WTC11 (cell line): ENCODE measurements at regions not wholly inside any gene's neighbourhood (a gene's known extent, or its start where the extent isn't known, plus 50 kb on each side); places are given as distances from the start of the nearest gene placed in this dataset.

Experiments used
- ATAC-seq: fragments of 200-7000 bp; cut with Tn5 transposase; 2 replicates; pipeline ENCODE4 v1.10.0; 2021; ENCODE audit warnings: mild to moderate bottlenecking, moderate library complexity
- CTCF ChIA-PET: fragments of 300-600 bp; sonication (Branson Sonifier 250); formaldehyde crosslinking; loops from one replicate; lab custom pipeline; 2021; ENCODE audit warnings: antibody characterized with exemption; lab: Charles Lee
- POLR2A ChIA-PET: fragments of 350-600 bp; sonication (Branson Sonifier 250); formaldehyde crosslinking; loops from one replicate; lab custom pipeline; 2021; ENCODE audit warnings: antibody characterized with exemption; lab: Charles Lee
- DNase-seq: peaks from one replicate; pipeline ENCODE4 v3.0.0; 2021; ENCODE audit warnings: low spot score
- H3K27ac Mint-ChIP-seq: 2 replicates; pipeline ENCODE4 v1.8.0; 2021; ENCODE audit warnings: mixed read lengths
- H3K27me3 Mint-ChIP-seq: 2 replicates; pipeline ENCODE4 v1.8.0; 2021; ENCODE audit warnings: low read depth, mild to moderate bottlenecking, moderate library complexity, mixed read lengths
- H3K36me3 Mint-ChIP-seq: 2 replicates; pipeline ENCODE4 v1.8.0; 2021; ENCODE audit warnings: mixed read lengths
- H3K4me1 Mint-ChIP-seq: 2 replicates; pipeline ENCODE4 v1.8.0; 2022; ENCODE audit warnings: mixed read lengths
- H3K4me3 Mint-ChIP-seq: 2 replicates; pipeline ENCODE4 v1.8.0; 2021; ENCODE audit warnings: mild to moderate bottlenecking, moderate library complexity, mixed read lengths
- H3K9me3 Mint-ChIP-seq: 2 replicates; pipeline ENCODE4 v1.8.0; 2021; ENCODE audit warnings: mixed read lengths
- ATF3 ChIP-seq: sonication (generic); formaldehyde crosslinking; conservative IDR thresholded peaks from 2 replicates; pipeline ENCODE4 v1.8.1; 2022; ENCODE audit warnings: mild to moderate bottlenecking, missing genetic modification reagents
- CTCF ChIP-seq: fragments of 200-600 bp; IDR thresholded peaks from 2 replicates; pipeline ENCODE4 v1.8.0; 2022; ENCODE audit warnings: antibody characterized with exemption
- ELF4 ChIP-seq: sonication (generic); formaldehyde crosslinking; IDR thresholded peaks from 2 replicates; pipeline ENCODE4 v1.8.1; 2022; ENCODE audit warnings: low read depth, mild to moderate bottlenecking, moderate library complexity, missing genetic modification reagents
- EMX1 ChIP-seq: fragments of 250-450 bp; sonication (Bioruptor Pico); IDR thresholded peaks from 2 replicates; pipeline ENCODE4 v1.8.0; 2021; ENCODE audit warnings: mild to moderate bottlenecking
- FOXJ3 ChIP-seq: sonication (generic); formaldehyde crosslinking; IDR thresholded peaks from 2 replicates; pipeline ENCODE4 v1.9.0; 2021; ENCODE audit warnings: missing genetic modification reagents, mild to moderate bottlenecking, borderline replicate concordance
- GTF2I ChIP-seq: fragments of 250-450 bp; sonication (Bioruptor Pico); conservative IDR thresholded peaks from 2 replicates; pipeline ENCODE4 v1.4.0; 2021; ENCODE audit warnings: mild to moderate bottlenecking
- IRF2 ChIP-seq: sonication (generic); formaldehyde crosslinking; IDR thresholded peaks from 2 replicates; pipeline ENCODE4 v1.8.0; 2022; ENCODE audit warnings: low read depth, missing genetic modification reagents, borderline replicate concordance
- NFATC4 ChIP-seq: fragments of 250-450 bp; sonication (Bioruptor Pico); IDR thresholded peaks from 2 replicates; pipeline ENCODE4 v1.9.0; 2021; ENCODE audit warnings: mild to moderate bottlenecking
- NFE2L1 ChIP-seq: sonication (generic); formaldehyde crosslinking; IDR thresholded peaks from 2 replicates; pipeline ENCODE4 v1.8.1; 2023; ENCODE audit warnings: missing genetic modification reagents
- NR3C1 ChIP-seq: sonication (generic); formaldehyde crosslinking; conservative IDR thresholded peaks from 2 replicates; pipeline ENCODE4 v1.8.1; 2023; ENCODE audit warnings: low read depth, mild to moderate bottlenecking, missing genetic modification reagents
- SMAD4 ChIP-seq: sonication (generic); formaldehyde crosslinking; IDR thresholded peaks from 2 replicates; pipeline ENCODE4 v1.8.0; 2022; ENCODE audit warnings: mild to moderate bottlenecking, missing genetic modification reagents
- SOX15 ChIP-seq: fragments of 250-450 bp; sonication (Bioruptor Pico); IDR thresholded peaks from 2 replicates; pipeline ENCODE4 v1.9.0; 2021; ENCODE audit warnings: mild to moderate bottlenecking
- TP53 ChIP-seq: sonication (generic); formaldehyde crosslinking; IDR thresholded peaks from 2 replicates; pipeline ENCODE4 v1.8.1; 2023; ENCODE audit warnings: mild to moderate bottlenecking, missing genetic modification reagents
- USF2 ChIP-seq: sonication (generic); formaldehyde crosslinking; IDR thresholded peaks from 2 replicates; pipeline ENCODE4 v1.8.1; 2023; ENCODE audit warnings: mild to moderate bottlenecking, missing genetic modification reagents, moderate library complexity
- ZNF232 ChIP-seq: sonication (generic); formaldehyde crosslinking; IDR thresholded peaks from 2 replicates; pipeline ENCODE4 v1.8.0; 2022; ENCODE audit warnings: mild to moderate bottlenecking, missing genetic modification reagents
- TF ChIP-seq, protein P1 (sequence below): sonication (generic); formaldehyde crosslinking; IDR thresholded peaks from 2 replicates; pipeline ENCODE4 v1.8.0; 2022; ENCODE audit warnings: mild to moderate bottlenecking, missing genetic modification reagents
- TF ChIP-seq, protein P2 (sequence below): fragments of 250-450 bp; sonication (Bioruptor Pico); IDR thresholded peaks from 2 replicates; pipeline ENCODE4 v2.1.2; 2022; ENCODE audit warnings: mild to moderate bottlenecking, moderate library complexity
- TF ChIP-seq, protein P3 (sequence below): fragments of 250-450 bp; sonication (Bioruptor Pico); IDR thresholded peaks from 2 replicates; pipeline ENCODE4 v1.9.0; 2021; ENCODE audit warnings: mild to moderate bottlenecking

DNA sequence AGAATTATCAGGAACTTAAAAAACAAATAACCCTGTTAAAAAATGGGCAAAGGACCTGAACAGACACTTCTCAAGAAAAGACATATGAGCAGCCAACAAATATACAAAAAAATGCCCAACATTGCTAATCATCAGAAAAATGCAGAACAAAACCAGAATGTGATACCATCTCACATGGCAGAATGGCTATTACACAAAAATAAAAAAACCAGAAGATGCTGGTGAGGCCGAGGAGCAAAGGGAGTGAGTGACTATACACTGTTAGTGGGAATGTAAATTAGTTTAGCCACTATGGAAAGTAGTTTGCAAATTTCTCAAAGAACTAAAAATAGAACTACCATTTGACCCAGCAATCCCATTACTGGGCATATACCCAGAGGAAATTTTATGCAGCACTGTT, 95.8 kb upstream of the DSEL start:
- ChIA-PET CTCF (no interaction called here), POLR2A (no interaction called here)
- no peak for ATAC-seq
- no peaks in the 10 kb centered on the region for H3K27me3 Mint-ChIP-seq
- peaks cover 26% of the 10 kb centered on the region for H3K4me1 Mint-ChIP-seq
- H3K36me3 Mint-ChIP-seq, result peaks cover 10% of the 10 kb centered on the region
- peaks cover 24% of the 10 kb centered on the region for H3K9me3 Mint-ChIP-seq
- TF ChIP-seq IRF2 (CRISPR knock-in tag), result no peak
- TF ChIP-seq, all 79 proteins: peak for 0
- DNase-seq, result no peak
- Mint-ChIP-seq H3K4me3 (no peak overlapping the region), H3K27ac (no peak overlapping the region)

GRCh38 chr18:67608615-67609273, 92.2 kb upstream of the DSEL start:
- H3K27ac Mint-ChIP-seq, result no peak overlapping the region
- ATAC-seq (no peak), DNase-seq (no peak)
- ChIA-PET POLR2A (interaction anchor here (1.1 kb wide), 1 partner anchor 20 kb away, joined by 9 read pairs; no protein-coding TSS in a partner anchor), CTCF (no interaction called here)
- peaks cover 17% of the 10 kb centered on the region for H3K36me3 Mint-ChIP-seq
- H3K4me1 Mint-ChIP-seq, result peaks cover 20% of the 10 kb centered on the region
- TF ChIP-seq, protein P1, sequence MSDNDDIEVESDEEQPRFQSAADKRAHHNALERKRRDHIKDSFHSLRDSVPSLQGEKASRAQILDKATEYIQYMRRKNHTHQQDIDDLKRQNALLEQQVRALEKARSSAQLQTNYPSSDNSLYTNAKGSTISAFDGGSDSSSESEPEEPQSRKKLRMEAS (CRISPR knock-in tag), result no peak
- TF ChIP-seq FOXJ3 (CRISPR knock-in tag) (no peak), ATF3 (CRISPR knock-in tag) (no peak), USF2 (no peak), CTCF (no peak), NFE2L1 (CRISPR knock-in tag) (no peak)
- TF ChIP-seq, protein P2, sequence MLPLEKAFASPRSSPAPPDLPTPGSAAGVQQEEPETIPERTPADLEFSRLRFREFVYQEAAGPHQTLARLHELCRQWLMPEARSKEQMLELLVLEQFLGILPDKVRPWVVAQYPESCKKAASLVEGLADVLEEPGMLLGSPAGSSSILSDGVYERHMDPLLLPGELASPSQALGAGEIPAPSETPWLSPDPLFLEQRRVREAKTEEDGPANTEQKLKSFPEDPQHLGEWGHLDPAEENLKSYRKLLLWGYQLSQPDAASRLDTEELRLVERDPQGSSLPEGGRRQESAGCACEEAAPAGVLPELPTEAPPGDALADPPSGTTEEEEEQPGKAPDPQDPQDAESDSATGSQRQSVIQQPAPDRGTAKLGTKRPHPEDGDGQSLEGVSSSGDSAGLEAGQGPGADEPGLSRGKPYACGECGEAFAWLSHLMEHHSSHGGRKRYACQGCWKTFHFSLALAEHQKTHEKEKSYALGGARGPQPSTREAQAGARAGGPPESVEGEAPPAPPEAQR (CRISPR knock-in tag), result no peak
- peaks cover 37% of the 10 kb centered on the region for H3K9me3 Mint-ChIP-seq
- H3K4me3 Mint-ChIP-seq, result no peak overlapping the region
- H3K27me3 Mint-ChIP-seq, result no peaks in the 10 kb centered on the region

DNA sequence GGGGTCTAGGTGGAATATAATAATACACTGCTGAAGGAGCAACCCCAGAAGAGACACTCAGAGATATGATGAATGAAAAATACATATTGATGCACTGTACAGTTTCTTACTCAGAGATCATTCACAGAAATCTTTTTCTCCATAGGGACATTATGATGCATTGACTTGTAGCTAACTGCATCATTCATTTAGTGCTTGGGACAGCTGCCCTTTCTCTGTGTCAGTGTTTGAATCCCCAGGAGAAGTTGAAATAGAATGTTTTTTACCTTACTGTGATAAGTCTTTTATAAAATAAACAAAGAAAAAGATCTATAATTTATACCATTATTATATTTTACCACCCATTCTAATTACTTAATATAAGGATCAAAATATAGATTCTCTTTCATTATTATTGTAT, 91.7 kb upstream of the DSEL start:
- no peak for TF ChIP-seq NFATC4 (CRISPR knock-in tag)
- TF ChIP-seq FOXJ3 (CRISPR knock-in tag), result no peak
- TF ChIP-seq GTF2I (CRISPR knock-in tag), result no peak
- TF ChIP-seq EMX1 (CRISPR knock-in tag), result no peak
- no peak for TF ChIP-seq TP53
- no peak for TF ChIP-seq SMAD4 (CRISPR knock-in tag)
- no peak for TF ChIP-seq NR3C1 (CRISPR knock-in tag)
- TF ChIP-seq SOX15 (CRISPR knock-in tag), result no peak
- TF ChIP-seq ELF4, result no peak
- no peak for TF ChIP-seq ZNF232 (CRISPR knock-in tag)
- TF ChIP-seq, protein P3, sequence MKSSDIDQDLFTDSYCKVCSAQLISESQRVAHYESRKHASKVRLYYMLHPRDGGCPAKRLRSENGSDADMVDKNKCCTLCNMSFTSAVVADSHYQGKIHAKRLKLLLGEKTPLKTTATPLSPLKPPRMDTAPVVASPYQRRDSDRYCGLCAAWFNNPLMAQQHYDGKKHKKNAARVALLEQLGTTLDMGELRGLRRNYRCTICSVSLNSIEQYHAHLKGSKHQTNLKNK, result no peak
- DNase-seq (no peak), ATAC-seq (no peak)
- Mint-ChIP-seq H3K4me3 (no peak overlapping the region), H3K27ac (no peak overlapping the region), H3K4me1 (peaks cover 18% of the 10 kb centered on the region), H3K9me3 (peaks cover 41% of the 10 kb centered on the region), H3K27me3 (no peaks in the 10 kb centered on the region), H3K36me3 (peaks cover 23% of the 10 kb centered on the region)
- ChIA-PET POLR2A (interaction anchor here (1.1 kb wide), 1 partner anchor 20 kb away, joined by 9 read pairs; no protein-coding TSS in a partner anchor), CTCF (no interaction called here)
